ENCODE measurements at regions not wholly inside any gene's neighbourhood (a gene's known extent, or its start where the extent isn't known, plus 50 kb on each side); places are given as distances from the start of the nearest gene placed in this dataset.

DNA sequence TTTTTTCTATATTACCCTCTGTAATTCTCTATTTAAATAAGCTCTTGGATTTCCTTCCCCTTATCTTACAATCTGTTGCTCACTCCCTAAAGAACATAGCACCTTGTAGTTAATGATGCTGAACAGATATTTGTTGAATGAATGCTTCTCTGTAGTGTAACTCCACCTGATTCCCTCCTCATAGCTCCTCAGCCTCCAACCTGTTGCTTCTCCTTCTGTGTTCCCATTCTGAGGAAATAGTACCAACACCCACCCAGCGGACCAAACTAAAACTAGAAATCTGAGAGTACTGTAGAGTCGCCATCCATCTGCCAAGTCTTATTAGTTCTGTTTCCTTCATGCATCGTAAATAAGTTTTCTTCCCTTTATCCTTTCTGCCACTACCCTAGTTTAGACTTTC lies 55.5 kb upstream of the GNB4 start:
- in situ Hi-C loops (cut with HindIII; ENCODE audit: low pct_unique_long_range_greater_than_20kb, low sequenced_read_pairs) (no loop called here), intact Hi-C loops (cut with micrococcal nuclease; ENCODE audit: unreplicated experiment) (no loop called here)
- Histone ChIP-seq H3K27me3 (ENCODE audit: control insufficient read depth, insufficient read depth, low read length) (peaks cover 12% of the 10 kb centered on the region), H3K36me3 (ENCODE audit: control insufficient read depth, insufficient read depth, low read length) (no peaks in the 10 kb centered on the region), H3K4me3 (ENCODE audit: low read depth in 2 of 2, low read length in 2 of 2) (no peak overlapping the region), H3K4me1 (ENCODE audit: control insufficient read depth, insufficient read depth, low read length) (no peaks in the 10 kb centered on the region), H3K9me3 (ENCODE audit: control insufficient read depth, insufficient read depth, low read depth, low read length) (no peaks in the 10 kb centered on the region), H3K27ac (ENCODE audit: low read length) (no peak overlapping the region)
- TF ChIP-seq, protein P1, sequence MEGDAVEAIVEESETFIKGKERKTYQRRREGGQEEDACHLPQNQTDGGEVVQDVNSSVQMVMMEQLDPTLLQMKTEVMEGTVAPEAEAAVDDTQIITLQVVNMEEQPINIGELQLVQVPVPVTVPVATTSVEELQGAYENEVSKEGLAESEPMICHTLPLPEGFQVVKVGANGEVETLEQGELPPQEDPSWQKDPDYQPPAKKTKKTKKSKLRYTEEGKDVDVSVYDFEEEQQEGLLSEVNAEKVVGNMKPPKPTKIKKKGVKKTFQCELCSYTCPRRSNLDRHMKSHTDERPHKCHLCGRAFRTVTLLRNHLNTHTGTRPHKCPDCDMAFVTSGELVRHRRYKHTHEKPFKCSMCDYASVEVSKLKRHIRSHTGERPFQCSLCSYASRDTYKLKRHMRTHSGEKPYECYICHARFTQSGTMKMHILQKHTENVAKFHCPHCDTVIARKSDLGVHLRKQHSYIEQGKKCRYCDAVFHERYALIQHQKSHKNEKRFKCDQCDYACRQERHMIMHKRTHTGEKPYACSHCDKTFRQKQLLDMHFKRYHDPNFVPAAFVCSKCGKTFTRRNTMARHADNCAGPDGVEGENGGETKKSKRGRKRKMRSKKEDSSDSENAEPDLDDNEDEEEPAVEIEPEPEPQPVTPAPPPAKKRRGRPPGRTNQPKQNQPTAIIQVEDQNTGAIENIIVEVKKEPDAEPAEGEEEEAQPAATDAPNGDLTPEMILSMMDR (IDR thresholded peaks at IDR 0.05), result no peak
- TF ChIP-seq POLR2AphosphoS5 (IDR thresholded peaks at IDR 0.05; ENCODE audit: low read depth, low read length), result no peak
- TF ChIP-seq, protein P2, sequence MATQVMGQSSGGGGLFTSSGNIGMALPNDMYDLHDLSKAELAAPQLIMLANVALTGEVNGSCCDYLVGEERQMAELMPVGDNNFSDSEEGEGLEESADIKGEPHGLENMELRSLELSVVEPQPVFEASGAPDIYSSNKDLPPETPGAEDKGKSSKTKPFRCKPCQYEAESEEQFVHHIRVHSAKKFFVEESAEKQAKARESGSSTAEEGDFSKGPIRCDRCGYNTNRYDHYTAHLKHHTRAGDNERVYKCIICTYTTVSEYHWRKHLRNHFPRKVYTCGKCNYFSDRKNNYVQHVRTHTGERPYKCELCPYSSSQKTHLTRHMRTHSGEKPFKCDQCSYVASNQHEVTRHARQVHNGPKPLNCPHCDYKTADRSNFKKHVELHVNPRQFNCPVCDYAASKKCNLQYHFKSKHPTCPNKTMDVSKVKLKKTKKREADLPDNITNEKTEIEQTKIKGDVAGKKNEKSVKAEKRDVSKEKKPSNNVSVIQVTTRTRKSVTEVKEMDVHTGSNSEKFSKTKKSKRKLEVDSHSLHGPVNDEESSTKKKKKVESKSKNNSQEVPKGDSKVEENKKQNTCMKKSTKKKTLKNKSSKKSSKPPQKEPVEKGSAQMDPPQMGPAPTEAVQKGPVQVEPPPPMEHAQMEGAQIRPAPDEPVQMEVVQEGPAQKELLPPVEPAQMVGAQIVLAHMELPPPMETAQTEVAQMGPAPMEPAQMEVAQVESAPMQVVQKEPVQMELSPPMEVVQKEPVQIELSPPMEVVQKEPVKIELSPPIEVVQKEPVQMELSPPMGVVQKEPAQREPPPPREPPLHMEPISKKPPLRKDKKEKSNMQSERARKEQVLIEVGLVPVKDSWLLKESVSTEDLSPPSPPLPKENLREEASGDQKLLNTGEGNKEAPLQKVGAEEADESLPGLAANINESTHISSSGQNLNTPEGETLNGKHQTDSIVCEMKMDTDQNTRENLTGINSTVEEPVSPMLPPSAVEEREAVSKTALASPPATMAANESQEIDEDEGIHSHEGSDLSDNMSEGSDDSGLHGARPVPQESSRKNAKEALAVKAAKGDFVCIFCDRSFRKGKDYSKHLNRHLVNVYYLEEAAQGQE (IDR thresholded peaks at IDR 0.05; ENCODE audit: insufficient read depth in 1 of 2, low read depth in 2 of 2, low read length in 1 of 2), result no peak
- no peak for TF ChIP-seq TCF7L2 (IDR thresholded peaks at IDR 0.05; ENCODE audit: low read depth, low read length)
- no peak for TF ChIP-seq SIN3A (IDR thresholded peaks at IDR 0.05; ENCODE audit: borderline replicate concordance, insufficient read depth, low read depth, low read length)
- DNase-seq (ENCODE audit: low read depth, low spot score) (no peak), ATAC-seq (no peak)
- POLR2A ChIA-PET, result no interaction called here
- no TSS peak for BruUV-seq (replicated peaks)
- CTCF ChIA-PET, result no interaction called here

DNA sequence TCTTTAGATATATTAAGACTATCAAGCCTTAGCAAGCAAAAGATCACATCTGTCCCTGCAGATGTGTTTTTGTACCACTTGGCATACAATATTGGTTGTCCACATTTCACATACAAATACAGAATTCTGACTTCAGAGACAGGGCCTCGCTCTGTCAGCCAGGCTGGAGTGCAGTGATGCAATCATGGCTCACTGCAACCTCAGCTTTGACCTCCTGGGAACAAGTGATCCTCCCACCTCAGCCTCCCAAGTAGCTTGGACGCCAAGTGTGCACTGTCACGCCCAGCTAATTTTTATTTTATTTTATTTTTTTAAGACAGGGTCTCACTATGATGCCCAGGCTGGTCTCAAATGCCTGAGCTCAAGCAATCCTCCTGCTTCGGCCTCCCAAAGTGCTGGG lies 53.0 kb upstream of the ACTL6A start:
- Histone ChIP-seq H3K27me3 (ENCODE audit: control insufficient read depth, insufficient read depth, low read length) (peaks cover 8% of the 10 kb centered on the region; the same call in 1 of the 2 replicates), H3K9me3 (ENCODE audit: control insufficient read depth, insufficient read depth, low read depth, low read length) (no peaks in the 10 kb centered on the region), H3K4me3 (ENCODE audit: low read depth in 2 of 2, low read length in 2 of 2) (no peak overlapping the region), H3K4me1 (ENCODE audit: control insufficient read depth, insufficient read depth, low read length) (no peaks in the 10 kb centered on the region), H3K36me3 (ENCODE audit: control insufficient read depth, insufficient read depth, low read length) (no peaks in the 10 kb centered on the region), H3K27ac (ENCODE audit: low read length) (no peak overlapping the region)
- in situ Hi-C loops (cut with HindIII; ENCODE audit: low pct_unique_long_range_greater_than_20kb, low sequenced_read_pairs), result no loop called here
- intact Hi-C loops (cut with micrococcal nuclease; ENCODE audit: unreplicated experiment), result no loop called here
- ChIA-PET CTCF (no interaction called here), POLR2A (no interaction called here)
- BruUV-seq (replicated peaks), result no TSS peak
- ATAC-seq (no peak), DNase-seq (ENCODE audit: low read depth, low spot score) (no peak)
- no peak for TF ChIP-seq TCF7L2 (IDR thresholded peaks at IDR 0.05; ENCODE audit: low read depth, low read length)
- TF ChIP-seq, protein P1 (IDR thresholded peaks at IDR 0.05), result no peak
- TF ChIP-seq SIN3A (IDR thresholded peaks at IDR 0.05; ENCODE audit: borderline replicate concordance, insufficient read depth, low read depth, low read length), result no peak
- TF ChIP-seq POLR2AphosphoS5 (IDR thresholded peaks at IDR 0.05; ENCODE audit: low read depth, low read length), result no peak

All from Panc1 (cell line).